ENCODE measurements at regions not wholly inside any gene's neighbourhood (a gene's known extent, or its start where the extent isn't known, plus 50 kb on each side); places are given as distances from the start of the nearest gene placed in this dataset.

GRCh38 chr11:69911310-69912160, 92.3 kb upstream of the FGF3 start:
- no peak for TF ChIP-seq POLR2AphosphoS5 (IDR thresholded peaks at IDR 0.05; ENCODE audit: low read depth, low read length)
- TF ChIP-seq POLR2A (IDR thresholded peaks at IDR 0.05; ENCODE audit: low read depth, low read length), result no peak
- no peak for TF ChIP-seq TAF1 (IDR thresholded peaks at IDR 0.05; ENCODE audit: borderline replicate concordance, low read depth, low read length)
